ENCODE measurements at regions not wholly inside any gene's neighbourhood (a gene's known extent, or its start where the extent isn't known, plus 50 kb on each side); places are given as distances from the start of the nearest gene placed in this dataset.
A peak's percentile ranks its signal among the peaks of the same experiment; 100 is the strongest.

GRCh38 chr17:77370586-77370985 is 229.8 kb downstream of the SEC14L1 start:
- intact Hi-C loops (cut with DNase I; ENCODE audit: low total_unique reads): no loop called here

GRCh38 chr17:77371117-77371887 is 230.5 kb downstream of the SEC14L1 start:
- no peaks in the 10 kb centered on the region for H3K27me3 ChIP-seq
- H3K9me3 ChIP-seq: no peaks in the 10 kb centered on the region
- no peaks in the 10 kb centered on the region for H3K36me3 ChIP-seq
- H3K4me3 ChIP-seq: peak overlapping the region in 1 of 3 donors; percentile 87
- TF ChIP-seq POLR2A (IDR thresholded peaks at IDR 0.05): no peak
- TF ChIP-seq POLR2AphosphoS5 (IDR thresholded peaks at IDR 0.05): no peak
- no peak for TF ChIP-seq CTCF (IDR thresholded peaks at IDR 0.05)
- peaks cover 48 to 52% of the 10 kb centered on the region in 2 donors for H3K4me1 ChIP-seq
- peak overlapping the region; percentile 93 to 95 for H3K27ac ChIP-seq
- intact Hi-C loops (cut with DNase I; ENCODE audit: low total_unique reads): no loop called here
- DNase-seq (ENCODE audit: low spot score in 2 of 2): no peak

More at GRCh38 chr17:77370586-77370985, 229.8 kb downstream of the SEC14L1 start:
- DNase-seq (ENCODE audit: low spot score in 2 of 2): no peak
- H3K9me3 ChIP-seq: no peaks in the 10 kb centered on the region
- H3K4me3 ChIP-seq: no peak overlapping the region
- no peak for TF ChIP-seq POLR2AphosphoS5 (IDR thresholded peaks at IDR 0.05)
- no peak for TF ChIP-seq POLR2A (IDR thresholded peaks at IDR 0.05)
- TF ChIP-seq CTCF (IDR thresholded peaks at IDR 0.05): no peak
- peaks cover 44 to 47% of the 10 kb centered on the region in 2 donors for H3K4me1 ChIP-seq
- no peaks in the 10 kb centered on the region for H3K36me3 ChIP-seq
- H3K27ac ChIP-seq: peak overlapping the region; percentile 93 to 95
- H3K27me3 ChIP-seq: no peaks in the 10 kb centered on the region

GRCh38 chr17:77371888-77372443 is 231.2 kb downstream of the SEC14L1 start:
- no peak for DNase-seq (ENCODE audit: low spot score in 2 of 2)
- no peaks in the 10 kb centered on the region for H3K27me3 ChIP-seq
- H3K27ac ChIP-seq: peak overlapping the region; percentile 93 to 95
- no peaks in the 10 kb centered on the region for H3K36me3 ChIP-seq
- intact Hi-C loops (cut with DNase I; ENCODE audit: low total_unique reads): loop anchor here (2.0 kb wide), 1 partner anchor 45 kb away; no protein-coding TSS in a partner anchor
- peak overlapping the region; percentile 79 to 92 (median 87) for H3K4me3 ChIP-seq
- TF ChIP-seq CTCF (IDR thresholded peaks at IDR 0.05): no peak
- no peak for TF ChIP-seq POLR2A (IDR thresholded peaks at IDR 0.05)
- no peak for TF ChIP-seq POLR2AphosphoS5 (IDR thresholded peaks at IDR 0.05)
- H3K9me3 ChIP-seq: no peaks in the 10 kb centered on the region
- peaks cover 44 to 50% of the 10 kb centered on the region in 2 donors for H3K4me1 ChIP-seq

GRCh38 chr17:77372444-77373298 is 231.9 kb downstream of the SEC14L1 start:
- DNase-seq (ENCODE audit: low spot score in 2 of 2): peak in 1 of 2 donors; percentile 71
- Histone ChIP-seq H3K27me3 (no peaks in the 10 kb centered on the region), H3K36me3 (no peaks in the 10 kb centered on the region), H3K9me3 (no peaks in the 10 kb centered on the region), H3K27ac (peak overlapping the region; percentile 93 to 95), H3K4me1 (peaks cover 48% of the 10 kb centered on the region in 2 donors), H3K4me3 (peak overlapping the region; percentile 79 to 92 (median 87))
- no peak for TF ChIP-seq CTCF (IDR thresholded peaks at IDR 0.05)
- peak in 1 of 3 donors; percentile 38 for TF ChIP-seq POLR2AphosphoS5 (IDR thresholded peaks at IDR 0.05)
- TF ChIP-seq POLR2A (IDR thresholded peaks at IDR 0.05): no peak
- intact Hi-C loops (cut with DNase I; ENCODE audit: low total_unique reads): loop anchor here (2.0 kb wide), 1 partner anchor 44 kb away; no protein-coding TSS in a partner anchor

Data from breast epithelium (tissue), 4 donors.